ENCODE measurements at regions not wholly inside any gene's neighbourhood (a gene's known extent, or its start where the extent isn't known, plus 50 kb on each side); places are given as distances from the start of the nearest gene placed in this dataset.

DNA sequence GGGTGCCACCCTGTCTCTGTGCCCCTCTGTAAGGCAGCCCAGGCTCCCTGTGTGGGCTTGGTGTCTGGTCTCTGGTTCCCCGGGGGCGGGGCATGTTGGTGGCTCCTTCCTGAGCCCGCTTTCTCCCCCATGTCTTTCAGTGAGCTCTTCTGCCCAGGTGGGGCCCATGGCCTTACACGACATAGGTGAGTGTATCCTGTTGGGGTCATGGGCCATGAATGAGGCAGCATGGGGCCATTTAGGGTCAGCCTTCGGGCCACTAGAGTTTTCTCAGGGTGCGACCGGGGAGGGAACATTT, 195.1 kb downstream of the UBE3A start:
- DNase-seq (ENCODE audit: low read depth, low spot score) (no peak), FAIRE-seq (no peak)
- intact Hi-C loops (cut with micrococcal nuclease) (no loop called here), dilution Hi-C loops (cut with MboI; ENCODE audit: extremely low pct_ligation_motif_present, low sequenced_read_pairs) (no loop called here)
- Histone ChIP-seq H3K4me2 (ENCODE audit: insufficient read depth, low read length) (no peak overlapping the region), H3K4me3 (replicated peaks in 1 of 3; ENCODE audit: insufficient read depth in 1 of 3, low read depth in 1 of 3, low read length in 3 of 3) (no peak overlapping the region), H3K27me3 (ENCODE audit: control insufficient read depth in 2 of 2, insufficient read depth in 2 of 2, low read length in 2 of 2) (no peaks in the 10 kb centered on the region), H3K36me3 (ENCODE audit: control insufficient read depth in 2 of 2, extremely low read depth in 1 of 2, insufficient read depth in 2 of 2, low read length in 2 of 2) (no peaks in the 10 kb centered on the region), H3K79me2 (ENCODE audit: control insufficient read depth, insufficient read depth, low read length) (no peaks in the 10 kb centered on the region), H3K27ac (ENCODE audit: insufficient read depth, low read depth, low read length) (no peak overlapping the region), H3K4me1 (ENCODE audit: control insufficient read depth, extremely low read depth, insufficient read depth, low read length) (no peaks in the 10 kb centered on the region), H3K9me3 (replicated peaks; ENCODE audit: control insufficient read depth, insufficient read depth, low read length) (peaks cover 19% of the 10 kb centered on the region), H4K20me1 (replicated peaks; ENCODE audit: control insufficient read depth, extremely low read depth, insufficient read depth, low read length) (no peaks in the 10 kb centered on the region), H2AFZ (ENCODE audit: low read depth, low read length) (no peak overlapping the region), H3K9ac (replicated peaks; ENCODE audit: extremely low read depth, insufficient read depth, low read length) (no peak overlapping the region), H3K9me1 (replicated peaks; ENCODE audit: control insufficient read depth, extremely low read depth, insufficient read depth, low read length) (no peaks in the 10 kb centered on the region)
- TF ChIP-seq EZH2 (IDR thresholded peaks at IDR 0.05; ENCODE audit: borderline replicate concordance, low read depth, low read length, severe bottlenecking) (no peak), POLR2AphosphoS5 (IDR thresholded peaks at IDR 0.05; ENCODE audit: insufficient read depth, low read depth, low read length) (no peak), GATA2 (IDR thresholded peaks at IDR 0.05; ENCODE audit: insufficient read depth, insufficient read length, low read depth, low read length) (no peak), FOS (IDR thresholded peaks at IDR 0.05; ENCODE audit: borderline replicate concordance, insufficient read depth, low read length) (no peak), JUN (IDR thresholded peaks at IDR 0.05; ENCODE audit: borderline replicate concordance, insufficient read depth, insufficient read length, low read depth) (no peak), MYC (IDR thresholded peaks at IDR 0.05; ENCODE audit: low read depth, low read length) (no peak), POLR2A (IDR thresholded peaks at IDR 0.05; ENCODE audit: low read depth, low read length) (no peak)
- TF ChIP-seq, protein P1, sequence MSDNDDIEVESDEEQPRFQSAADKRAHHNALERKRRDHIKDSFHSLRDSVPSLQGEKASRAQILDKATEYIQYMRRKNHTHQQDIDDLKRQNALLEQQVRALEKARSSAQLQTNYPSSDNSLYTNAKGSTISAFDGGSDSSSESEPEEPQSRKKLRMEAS (IDR thresholded peaks at IDR 0.05; ENCODE audit: insufficient read depth, insufficient read length), result no peak
- ChIA-PET CTCF (no interaction called here), POLR2A (no interaction called here)
- BruUV-seq (replicated peaks), result no TSS peak

DNA sequence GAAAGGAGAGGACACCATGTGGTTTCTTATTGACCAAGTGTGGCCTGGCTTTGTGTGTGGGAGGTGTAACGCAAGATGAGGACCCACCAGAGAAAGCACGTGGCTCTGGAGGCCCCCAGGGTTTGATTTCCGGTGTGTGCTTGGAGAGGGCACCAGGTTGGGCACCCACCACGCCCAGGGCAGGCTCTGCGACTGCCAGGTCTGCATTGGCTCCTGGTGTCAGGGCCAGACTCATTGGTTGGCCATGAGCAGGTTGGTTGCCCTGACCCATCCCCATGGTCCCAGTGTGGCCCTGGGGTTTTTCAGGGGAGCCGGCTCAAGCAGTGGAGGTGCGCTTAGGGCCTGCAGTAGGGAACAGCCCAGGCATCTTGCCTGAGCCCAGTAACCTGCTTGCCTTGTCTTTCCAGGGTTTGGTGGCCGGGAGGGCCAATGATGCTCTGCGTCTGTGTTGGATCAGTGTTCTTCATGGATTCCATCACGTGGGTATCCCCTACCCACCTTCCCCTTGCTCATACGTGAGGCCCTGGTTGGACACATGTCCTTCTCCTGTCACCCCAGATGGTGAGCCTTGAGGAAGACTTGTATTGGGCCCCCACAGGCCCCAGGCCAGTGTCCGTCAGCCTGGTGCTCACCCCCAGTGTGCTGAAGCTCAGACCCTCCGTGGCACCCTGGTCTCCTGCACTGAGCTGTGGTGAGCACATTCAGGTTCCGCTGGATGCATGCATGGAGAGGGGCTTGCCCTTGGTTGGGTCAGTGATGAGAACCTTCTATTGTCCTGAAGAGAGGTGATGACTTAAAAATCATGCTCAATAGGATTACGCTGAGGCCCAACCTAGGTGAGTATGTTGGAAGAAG, 193.9 kb downstream of the UBE3A start:
- H3K9ac ChIP-seq (replicated peaks; ENCODE audit: extremely low read depth, insufficient read depth, low read length), result no peak overlapping the region
- H3K27ac ChIP-seq (ENCODE audit: insufficient read depth, low read depth, low read length), result no peak overlapping the region
- no peaks in the 10 kb centered on the region for H3K79me2 ChIP-seq (ENCODE audit: control insufficient read depth, insufficient read depth, low read length)
- no peaks in the 10 kb centered on the region for H3K36me3 ChIP-seq (ENCODE audit: control insufficient read depth in 2 of 2, extremely low read depth in 1 of 2, insufficient read depth in 2 of 2, low read length in 2 of 2)
- H3K9me3 ChIP-seq (replicated peaks; ENCODE audit: control insufficient read depth, insufficient read depth, low read length), result peaks cover 19% of the 10 kb centered on the region
- DNase-seq (ENCODE audit: low read depth, low spot score), result no peak
- no peak overlapping the region for H2AFZ ChIP-seq (ENCODE audit: low read depth, low read length)
- POLR2A ChIA-PET, result no interaction called here
- no TSS peak for BruUV-seq (replicated peaks)
- no peaks in the 10 kb centered on the region for H4K20me1 ChIP-seq (replicated peaks; ENCODE audit: control insufficient read depth, extremely low read depth, insufficient read depth, low read length)
- no peak overlapping the region for H3K4me2 ChIP-seq (ENCODE audit: insufficient read depth, low read length)
- FAIRE-seq, result no peak
- intact Hi-C loops (cut with micrococcal nuclease) (no loop called here), dilution Hi-C loops (cut with MboI; ENCODE audit: extremely low pct_ligation_motif_present, low sequenced_read_pairs) (no loop called here)
- TF ChIP-seq FOS (IDR thresholded peaks at IDR 0.05; ENCODE audit: borderline replicate concordance, insufficient read depth, low read length) (no peak), POLR2AphosphoS5 (IDR thresholded peaks at IDR 0.05; ENCODE audit: insufficient read depth, low read depth, low read length) (no peak), GATA2 (IDR thresholded peaks at IDR 0.05; ENCODE audit: insufficient read depth, insufficient read length, low read depth, low read length) (no peak), MYC (IDR thresholded peaks at IDR 0.05; ENCODE audit: low read depth, low read length) (no peak), EZH2 (IDR thresholded peaks at IDR 0.05; ENCODE audit: borderline replicate concordance, low read depth, low read length, severe bottlenecking) (no peak), JUN (IDR thresholded peaks at IDR 0.05; ENCODE audit: borderline replicate concordance, insufficient read depth, insufficient read length, low read depth) (no peak), POLR2A (IDR thresholded peaks at IDR 0.05; ENCODE audit: low read depth, low read length) (no peak)
- TF ChIP-seq, protein P1 (IDR thresholded peaks at IDR 0.05; ENCODE audit: insufficient read depth, insufficient read length), result no peak
- TF ChIP-seq, protein P2, sequence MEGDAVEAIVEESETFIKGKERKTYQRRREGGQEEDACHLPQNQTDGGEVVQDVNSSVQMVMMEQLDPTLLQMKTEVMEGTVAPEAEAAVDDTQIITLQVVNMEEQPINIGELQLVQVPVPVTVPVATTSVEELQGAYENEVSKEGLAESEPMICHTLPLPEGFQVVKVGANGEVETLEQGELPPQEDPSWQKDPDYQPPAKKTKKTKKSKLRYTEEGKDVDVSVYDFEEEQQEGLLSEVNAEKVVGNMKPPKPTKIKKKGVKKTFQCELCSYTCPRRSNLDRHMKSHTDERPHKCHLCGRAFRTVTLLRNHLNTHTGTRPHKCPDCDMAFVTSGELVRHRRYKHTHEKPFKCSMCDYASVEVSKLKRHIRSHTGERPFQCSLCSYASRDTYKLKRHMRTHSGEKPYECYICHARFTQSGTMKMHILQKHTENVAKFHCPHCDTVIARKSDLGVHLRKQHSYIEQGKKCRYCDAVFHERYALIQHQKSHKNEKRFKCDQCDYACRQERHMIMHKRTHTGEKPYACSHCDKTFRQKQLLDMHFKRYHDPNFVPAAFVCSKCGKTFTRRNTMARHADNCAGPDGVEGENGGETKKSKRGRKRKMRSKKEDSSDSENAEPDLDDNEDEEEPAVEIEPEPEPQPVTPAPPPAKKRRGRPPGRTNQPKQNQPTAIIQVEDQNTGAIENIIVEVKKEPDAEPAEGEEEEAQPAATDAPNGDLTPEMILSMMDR (IDR thresholded peaks at IDR 0.05; ENCODE audit: extremely low read depth in 1 of 2, insufficient read depth in 1 of 2, low read depth in 1 of 2, low read length in 2 of 2), result no peak
- CTCF ChIA-PET, result no interaction called here
- no peaks in the 10 kb centered on the region for H3K9me1 ChIP-seq (replicated peaks; ENCODE audit: control insufficient read depth, extremely low read depth, insufficient read depth, low read length)
- no peak overlapping the region for H3K4me3 ChIP-seq (replicated peaks in 1 of 3; ENCODE audit: insufficient read depth in 1 of 3, low read depth in 1 of 3, low read length in 3 of 3)
- no peaks in the 10 kb centered on the region for H3K27me3 ChIP-seq (ENCODE audit: control insufficient read depth in 2 of 2, insufficient read depth in 2 of 2, low read length in 2 of 2)
- no peaks in the 10 kb centered on the region for H3K4me1 ChIP-seq (ENCODE audit: control insufficient read depth, extremely low read depth, insufficient read depth, low read length)
